Sigmoid colon (tissue), 4 donors: ENCODE measurements at regions not wholly inside any gene's neighbourhood (a gene's known extent, or its start where the extent isn't known, plus 50 kb on each side); places are given as distances from the start of the nearest gene placed in this dataset.

Experiments used
- EP300 ChIP-seq, 4 donors: sonication (generic); formaldehyde crosslinking; IDR thresholded peaks; one replicate each; pipeline ENCODE4 v1.6.1; 2017; ENCODE audit warnings: antibody characterized with exemption in 4 of 4
- POLR2A ChIP-seq, 2 donors: fragments of 450-650 bp; IDR thresholded peaks; one replicate each; pipeline ENCODE4 v1.6.1; 2016; ENCODE audit warnings: antibody characterized with exemption in 2 of 2, mild to moderate bottlenecking in 2 of 2, moderate library complexity in 2 of 2
- POLR2AphosphoS5 ChIP-seq, 4 donors: sonication (generic); formaldehyde crosslinking; IDR thresholded peaks; one replicate each; pipeline ENCODE4 v1.6.1; 2017; ENCODE audit warnings: antibody characterized with exemption in 4 of 4
- TF ChIP-seq, protein P1 (sequence below), 4 experiments: fragments of 450-650 bp in 3 of 4; fragments of 200-600 bp in 1 of 4; IDR thresholded peaks; one replicate each; pipeline ENCODE4 v1.5.1; 2016 to 2019; ENCODE audit warnings: antibody characterized with exemption in 4 of 4, mild to moderate bottlenecking in 3 of 4, moderate library complexity in 2 of 4

DNA sequence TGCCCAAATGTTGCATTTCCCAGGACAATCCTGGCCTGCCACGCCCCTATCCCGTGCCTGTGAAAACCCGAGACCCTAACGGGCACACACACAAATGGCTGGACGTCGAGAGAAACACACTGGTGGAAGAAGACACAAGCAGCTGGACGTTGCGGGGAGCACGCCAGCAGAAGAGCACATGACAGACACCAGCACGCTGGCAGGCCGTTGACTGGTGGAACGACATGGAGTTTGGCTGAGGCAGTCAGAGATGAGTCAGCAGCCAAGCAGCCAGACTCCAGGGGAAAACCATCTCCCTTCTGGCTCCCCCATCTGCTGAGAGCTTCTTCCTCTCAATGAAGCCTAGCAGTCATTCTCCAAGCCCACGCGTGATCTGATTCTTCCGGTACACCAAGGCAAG is 606.7 kb upstream of the LRRC4C start:
- TF ChIP-seq, protein P1, sequence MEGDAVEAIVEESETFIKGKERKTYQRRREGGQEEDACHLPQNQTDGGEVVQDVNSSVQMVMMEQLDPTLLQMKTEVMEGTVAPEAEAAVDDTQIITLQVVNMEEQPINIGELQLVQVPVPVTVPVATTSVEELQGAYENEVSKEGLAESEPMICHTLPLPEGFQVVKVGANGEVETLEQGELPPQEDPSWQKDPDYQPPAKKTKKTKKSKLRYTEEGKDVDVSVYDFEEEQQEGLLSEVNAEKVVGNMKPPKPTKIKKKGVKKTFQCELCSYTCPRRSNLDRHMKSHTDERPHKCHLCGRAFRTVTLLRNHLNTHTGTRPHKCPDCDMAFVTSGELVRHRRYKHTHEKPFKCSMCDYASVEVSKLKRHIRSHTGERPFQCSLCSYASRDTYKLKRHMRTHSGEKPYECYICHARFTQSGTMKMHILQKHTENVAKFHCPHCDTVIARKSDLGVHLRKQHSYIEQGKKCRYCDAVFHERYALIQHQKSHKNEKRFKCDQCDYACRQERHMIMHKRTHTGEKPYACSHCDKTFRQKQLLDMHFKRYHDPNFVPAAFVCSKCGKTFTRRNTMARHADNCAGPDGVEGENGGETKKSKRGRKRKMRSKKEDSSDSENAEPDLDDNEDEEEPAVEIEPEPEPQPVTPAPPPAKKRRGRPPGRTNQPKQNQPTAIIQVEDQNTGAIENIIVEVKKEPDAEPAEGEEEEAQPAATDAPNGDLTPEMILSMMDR (IDR thresholded peaks at IDR 0.05): no peak
- TF ChIP-seq POLR2A (IDR thresholded peaks at IDR 0.05) (no peak), POLR2AphosphoS5 (IDR thresholded peaks at IDR 0.05) (no peak), EP300 (IDR thresholded peaks at IDR 0.05) (no peak)
